ENCODE measurements at regions not wholly inside any gene's neighbourhood (a gene's known extent, or its start where the extent isn't known, plus 50 kb on each side); places are given as distances from the start of the nearest gene placed in this dataset.

DNA sequence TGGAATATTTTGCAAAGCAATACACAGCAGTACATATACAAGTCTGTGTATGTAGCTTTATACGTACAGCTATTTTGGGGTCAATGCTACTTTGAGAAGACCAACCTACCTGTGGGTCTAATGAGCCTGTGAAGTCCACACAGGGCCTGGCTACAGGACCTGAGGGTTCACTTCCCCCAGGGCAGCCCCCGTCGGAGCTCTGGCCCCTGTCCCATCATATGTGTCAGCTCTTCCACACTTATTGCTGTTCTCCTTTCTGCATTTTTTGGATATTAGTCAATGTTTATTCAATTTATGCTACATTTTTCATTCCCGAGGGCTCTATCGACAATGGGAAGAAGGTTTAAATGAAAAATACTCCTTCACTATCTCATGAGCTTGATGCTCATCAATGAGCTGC, 1473.6 kb downstream of the BRD1 start:
- CTCF ChIA-PET: interaction anchor here (0.6 to 0.8 kb wide), 3 partner anchors 35 to 951 kb away, joined by 3 to 4 read pairs (median 3); no protein-coding TSS in a partner anchor
- no peak overlapping the region for H3K27ac ChIP-seq (ENCODE audit: extremely low read depth, low read depth, low read length)
- no peaks in the 10 kb centered on the region for H3K36me3 ChIP-seq (ENCODE audit: control insufficient read depth in 2 of 2, insufficient read depth in 1 of 2, low read length in 2 of 2)
- H3K4me1 ChIP-seq (ENCODE audit: control insufficient read depth, insufficient read depth, low read length): no peaks in the 10 kb centered on the region
- H3K9me3 ChIP-seq (ENCODE audit: control insufficient read depth, insufficient read depth, low read depth, low read length): no peaks in the 10 kb centered on the region
- H3K4me3 ChIP-seq (ENCODE audit: low read depth, low read length): no peak overlapping the region
- TF ChIP-seq ZNF157 (tag by site-specific recombination; IDR thresholded peaks at IDR 0.05) (no peak), HOXC10 (CRISPR knock-in tag; IDR thresholded peaks at IDR 0.05) (no peak)
- POLR2A ChIA-PET: no interaction called here

DNA sequence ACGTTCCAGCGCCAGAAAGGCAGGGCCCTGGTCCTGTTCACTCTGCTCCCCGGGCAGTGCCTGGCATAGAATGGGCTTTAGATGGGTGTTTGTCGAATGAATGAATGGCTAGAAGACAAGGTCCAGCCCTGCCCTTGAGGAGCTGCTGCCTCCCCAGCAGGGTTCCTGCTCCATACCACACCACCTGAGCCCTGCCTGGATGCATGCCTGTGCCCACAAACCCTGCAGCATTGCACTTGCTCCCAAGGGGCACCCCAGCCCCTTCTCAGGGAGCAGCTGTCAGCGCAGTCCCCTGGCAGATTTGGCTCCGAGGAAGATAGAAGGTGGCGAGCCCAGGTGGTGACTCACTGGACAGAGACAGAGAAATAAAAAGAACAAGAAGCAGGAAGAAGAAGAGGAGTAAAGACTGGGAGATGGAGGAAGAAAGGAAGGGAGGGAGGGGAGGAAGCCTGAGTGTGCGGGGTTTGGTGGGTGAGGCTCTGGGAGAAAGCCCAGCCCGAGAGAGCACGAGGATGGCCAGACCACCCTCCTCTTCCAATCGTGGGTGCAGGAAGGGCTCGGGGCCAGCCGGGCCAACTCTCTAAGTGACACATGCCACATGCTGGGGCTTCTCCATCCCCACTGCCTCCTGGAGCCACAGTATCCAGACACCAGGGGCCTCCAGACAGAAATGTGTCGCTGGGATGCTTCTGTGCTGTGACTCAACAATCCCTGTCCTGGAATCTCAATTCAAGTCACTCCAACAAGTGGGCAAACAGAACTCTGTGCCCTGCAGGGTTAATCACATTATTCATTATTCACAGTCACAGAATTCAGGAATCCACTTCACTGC, 1474.3 kb downstream of the BRD1 start:
- Histone ChIP-seq H3K36me3 (ENCODE audit: control insufficient read depth in 2 of 2, insufficient read depth in 1 of 2, low read length in 2 of 2) (no peaks in the 10 kb centered on the region), H3K9me3 (ENCODE audit: control insufficient read depth, insufficient read depth, low read depth, low read length) (no peaks in the 10 kb centered on the region), H3K27ac (ENCODE audit: extremely low read depth, low read depth, low read length) (no peak overlapping the region), H3K4me3 (ENCODE audit: low read depth, low read length) (no peak overlapping the region), H3K4me1 (ENCODE audit: control insufficient read depth, insufficient read depth, low read length) (no peaks in the 10 kb centered on the region)
- TF ChIP-seq ZNF2 (tag by site-specific recombination; IDR thresholded peaks at IDR 0.05) (no peak), ZNF350 (tag by site-specific recombination; IDR thresholded peaks at IDR 0.05) (no peak), ZNF629 (tag by site-specific recombination; IDR thresholded peaks at IDR 0.05) (no peak), GLI4 (tag by site-specific recombination; IDR thresholded peaks at IDR 0.05) (no peak), ZSCAN23 (tag by site-specific recombination; IDR thresholded peaks at IDR 0.05) (no peak), ZNF184 (tag by site-specific recombination; IDR thresholded peaks at IDR 0.05) (no peak)
- CTCF ChIA-PET: interaction anchor here (0.7 kb wide), 1 partner anchor 36 kb away, joined by 3 read pairs; no protein-coding TSS in a partner anchor
- POLR2A ChIA-PET: no interaction called here

DNA sequence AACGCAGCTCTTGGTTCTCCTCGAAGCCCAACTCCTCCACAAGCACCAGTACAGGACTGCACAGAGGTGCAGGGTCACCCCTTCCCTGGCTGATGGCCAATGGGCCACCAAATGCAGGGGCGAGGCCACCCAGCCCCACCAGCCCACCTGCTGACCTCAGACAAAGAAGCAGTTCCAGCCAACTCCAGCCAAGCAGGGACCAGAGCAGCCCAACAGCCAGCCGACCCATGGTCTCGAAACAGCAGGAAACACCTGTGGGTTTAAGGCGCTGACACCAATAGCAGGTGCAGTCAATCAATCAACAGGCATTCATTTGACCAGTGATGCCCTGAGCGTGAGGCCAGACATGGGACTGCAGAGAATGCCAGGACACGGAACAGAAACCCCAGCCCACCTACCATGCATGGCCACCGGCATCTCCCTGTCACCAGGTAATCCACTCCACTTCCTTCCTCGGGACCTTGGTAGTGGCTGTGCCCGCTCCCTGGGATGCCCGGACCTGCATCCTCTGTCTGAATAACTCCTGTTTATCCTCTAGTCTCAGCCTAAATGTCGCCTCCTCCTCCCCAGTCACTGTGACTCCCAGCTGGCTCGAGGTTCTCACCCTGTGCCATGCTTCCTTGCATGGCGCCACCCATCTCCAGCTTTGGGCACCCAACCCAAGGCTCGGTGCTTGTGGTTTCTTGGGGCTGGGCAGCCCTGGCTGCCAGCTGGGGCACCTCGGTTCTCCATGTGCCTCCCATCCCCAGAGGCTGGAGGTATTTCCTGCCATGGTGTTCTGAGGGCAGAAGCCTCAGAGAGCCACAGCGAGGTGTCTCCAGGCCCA, 1475.4 kb downstream of the BRD1 start:
- Histone ChIP-seq H3K27ac (ENCODE audit: extremely low read depth, low read depth, low read length) (no peak overlapping the region), H3K9me3 (ENCODE audit: control insufficient read depth, insufficient read depth, low read depth, low read length) (no peaks in the 10 kb centered on the region), H3K36me3 (ENCODE audit: control insufficient read depth in 2 of 2, insufficient read depth in 1 of 2, low read length in 2 of 2) (no peaks in the 10 kb centered on the region), H3K4me1 (ENCODE audit: control insufficient read depth, insufficient read depth, low read length) (no peaks in the 10 kb centered on the region), H3K4me3 (ENCODE audit: low read depth, low read length) (no peak overlapping the region)
- TF ChIP-seq ZNF513 (tag by site-specific recombination; IDR thresholded peaks at IDR 0.05): no peak
- TF ChIP-seq REPIN1 (tag by site-specific recombination; IDR thresholded peaks at IDR 0.05; ENCODE audit: low read depth): no peak
- TF ChIP-seq ZNF19 (tag by site-specific recombination; IDR thresholded peaks at IDR 0.05; ENCODE audit: low read depth): no peak
- TF ChIP-seq ZNF155 (tag by site-specific recombination; IDR thresholded peaks at IDR 0.05): no peak
- no peak for TF ChIP-seq MYNN (tag by site-specific recombination; IDR thresholded peaks at IDR 0.05; ENCODE audit: borderline replicate concordance)
- TF ChIP-seq ZNF280D (tag by site-specific recombination; IDR thresholded peaks at IDR 0.05): no peak
- no peak for TF ChIP-seq PRDM1 (tag by site-specific recombination; IDR thresholded peaks at IDR 0.05)
- no peak for TF ChIP-seq ZBTB20 (tag by site-specific recombination; IDR thresholded peaks at IDR 0.05)
- TF ChIP-seq ZIC2 (tag by site-specific recombination; IDR thresholded peaks at IDR 0.05): no peak
- TF ChIP-seq SP3 (tag by site-specific recombination; IDR thresholded peaks at IDR 0.05): no peak
- no peak for TF ChIP-seq KLF1 (tag by site-specific recombination; IDR thresholded peaks at IDR 0.05)
- no peak for TF ChIP-seq ZNF624 (tag by site-specific recombination; IDR thresholded peaks at IDR 0.05)
- POLR2A ChIA-PET: no interaction called here
- CTCF ChIA-PET: no interaction called here
